ENCODE measurements at regions not wholly inside any gene's neighbourhood (a gene's known extent, or its start where the extent isn't known, plus 50 kb on each side); places are given as distances from the start of the nearest gene placed in this dataset.
A peak's percentile ranks its signal among the peaks of the same experiment; 100 is the strongest.

GRCh38 chr20:23245553-23246181 is 104.9 kb upstream of the NXT1 start (continued):
- TF ChIP-seq CHCHD3 (CRISPR knock-in tag; IDR thresholded peaks at IDR 0.05), result no peak

GRCh38 chr20:23244916-23245552 is 105.6 kb upstream of the NXT1 start:
- BruUV-seq (replicated peaks), result no TSS peak
- POLR2A ChIA-PET, result no interaction called here
- Histone ChIP-seq H3K27me3 (ENCODE audit: control insufficient read depth in 2 of 2, insufficient read depth in 2 of 2, low read length in 2 of 2) (peaks cover 8 to 10% of the 10 kb centered on the region in 2 experiments; a peak in 3 of 5 replicates), H3K36me3 (ENCODE audit: control insufficient read depth, insufficient read depth, low read length) (no peaks in the 10 kb centered on the region), H4K20me1 (replicated peaks; ENCODE audit: control insufficient read depth, insufficient read depth, low read length) (no peaks in the 10 kb centered on the region), H3K27ac (ENCODE audit: extremely low read depth, low read depth, low read length) (no peak overlapping the region), H3K4me2 (ENCODE audit: insufficient read depth, low read length) (no peak overlapping the region), H3K4me1 (replicated peaks in 1 of 2; ENCODE audit: control insufficient read depth in 2 of 2, insufficient read depth in 2 of 2, low read length in 2 of 2) (peaks cover 0 to 5% of the 10 kb centered on the region in 2 experiments; a peak in 3 of 5 replicates), H3K4me3 (no peak overlapping the region), H3K9ac (ENCODE audit: insufficient read depth in 1 of 2, low read depth in 2 of 2, low read length in 2 of 2) (no peak overlapping the region), H3K9me1 (ENCODE audit: control insufficient read depth, insufficient read depth, low read length) (no peaks in the 10 kb centered on the region), H3K79me2 (ENCODE audit: control insufficient read depth, insufficient read depth, low read length) (no peaks in the 10 kb centered on the region), H2AFZ (ENCODE audit: low read depth, low read length) (peak overlapping the region; percentile 22; the same call in 1 of the 2 replicates), H3K9me3 (replicated peaks; ENCODE audit: control insufficient read depth, insufficient read depth, low read depth, low read length) (no peaks in the 10 kb centered on the region)
- 49% methylated on average over 5 of the region's 13 CpGs for WGBS (ENCODE audit: insufficient coverage, low coverage, missing lambda C conversion rate)
- in situ Hi-C loops (cut with MboI) (no loop called here), intact Hi-C loops (cut with micrococcal nuclease) (no loop called here)
- CTCF ChIA-PET (ENCODE audit: low intra/inter-chr PET ratio), result interaction anchor here (1.4 kb wide), 1 partner anchor 553 kb away, joined by 4 read pairs; no protein-coding TSS in a partner anchor
- DNase-seq (ENCODE audit: extremely low read depth in 1 of 4, low spot score in 3 of 4), result no peak
- no peak for FAIRE-seq
- no peak for ATAC-seq
- TF ChIP-seq PURB (CRISPR knock-in tag; IDR thresholded peaks at IDR 0.05; ENCODE audit: low read depth) (no peak), CHD2 (IDR thresholded peaks at IDR 0.05; ENCODE audit: low read depth, low read length) (no peak), CTCF (IDR thresholded peaks at IDR 0.05 in 2 of 3, conservative IDR thresholded peaks at IDR 0.05 in 1 of 3; ENCODE audit: insufficient read depth in 2 of 3, low read depth in 1 of 3, low read length in 3 of 3) (no peak), NONO (IDR thresholded peaks at IDR 0.05; ENCODE audit: low read depth in 2 of 2, low read length in 1 of 2) (no peak), ZNF24 (IDR thresholded peaks at IDR 0.05) (no peak), MCM5 (IDR thresholded peaks at IDR 0.05; ENCODE audit: low read depth) (no peak), SREBF1 (IDR thresholded peaks at IDR 0.05; ENCODE audit: borderline replicate concordance, low read depth, low read length) (no peak), ZNF395 (CRISPR knock-in tag; IDR thresholded peaks at IDR 0.05) (no peak), DPF2 (IDR thresholded peaks at IDR 0.05) (no peak), BHLHE40 (IDR thresholded peaks at IDR 0.05; ENCODE audit: low read length) (no peak), KAT7 (CRISPR knock-in tag; IDR thresholded peaks at IDR 0.05; ENCODE audit: borderline replicate concordance) (no peak), EP400 (IDR thresholded peaks at IDR 0.05) (no peak), MECOM (CRISPR knock-in tag; IDR thresholded peaks at IDR 0.05) (no peak), CREB1 (IDR thresholded peaks at IDR 0.05) (no peak), CREB1 (CRISPR knock-in tag; IDR thresholded peaks at IDR 0.05) (no peak), HDAC2 (IDR thresholded peaks at IDR 0.05) (no peak), TAF15 (IDR thresholded peaks at IDR 0.05; ENCODE audit: low read depth, low read length) (no peak)
